ENCODE measurements at regions not wholly inside any gene's neighbourhood (a gene's known extent, or its start where the extent isn't known, plus 50 kb on each side); places are given as distances from the start of the nearest gene placed in this dataset.
"Not testable (repeated sequence)": the region's sequence is repeated elsewhere in the genome, so short reads cannot be mapped to it uniquely, and the experiment has no call there.

- no peak overlapping the region for H3K4me3 ChIP-seq
- DNase-seq = no peak
- 61 to 73% methylated on average over 4 of the region's 4 CpGs for WGBS, 2 donors
- H3K27me3 ChIP-seq = no peaks in the 10 kb centered on the region
- no peaks in the 10 kb centered on the region for H3K4me1 ChIP-seq
- intact Hi-C loops (cut with DNase I) = no loop called here
- no peaks in the 10 kb centered on the region for H3K36me3 ChIP-seq
- H3K9me3 ChIP-seq = no peaks in the 10 kb centered on the region
- no peak overlapping the region for H3K27ac ChIP-seq
- TF ChIP-seq, protein P1, sequence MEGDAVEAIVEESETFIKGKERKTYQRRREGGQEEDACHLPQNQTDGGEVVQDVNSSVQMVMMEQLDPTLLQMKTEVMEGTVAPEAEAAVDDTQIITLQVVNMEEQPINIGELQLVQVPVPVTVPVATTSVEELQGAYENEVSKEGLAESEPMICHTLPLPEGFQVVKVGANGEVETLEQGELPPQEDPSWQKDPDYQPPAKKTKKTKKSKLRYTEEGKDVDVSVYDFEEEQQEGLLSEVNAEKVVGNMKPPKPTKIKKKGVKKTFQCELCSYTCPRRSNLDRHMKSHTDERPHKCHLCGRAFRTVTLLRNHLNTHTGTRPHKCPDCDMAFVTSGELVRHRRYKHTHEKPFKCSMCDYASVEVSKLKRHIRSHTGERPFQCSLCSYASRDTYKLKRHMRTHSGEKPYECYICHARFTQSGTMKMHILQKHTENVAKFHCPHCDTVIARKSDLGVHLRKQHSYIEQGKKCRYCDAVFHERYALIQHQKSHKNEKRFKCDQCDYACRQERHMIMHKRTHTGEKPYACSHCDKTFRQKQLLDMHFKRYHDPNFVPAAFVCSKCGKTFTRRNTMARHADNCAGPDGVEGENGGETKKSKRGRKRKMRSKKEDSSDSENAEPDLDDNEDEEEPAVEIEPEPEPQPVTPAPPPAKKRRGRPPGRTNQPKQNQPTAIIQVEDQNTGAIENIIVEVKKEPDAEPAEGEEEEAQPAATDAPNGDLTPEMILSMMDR (IDR thresholded peaks at IDR 0.05) = no peak
- FAIRE-seq = no peak
- no peak for ATAC-seq
These were observed 131.4 kb downstream of the MED10 start for GRCh38 chr5:6246820-6247437.

- no peak for ATAC-seq
- Histone ChIP-seq H3K4me3 (no peak overlapping the region), H3K9me3 (peaks cover 0 to 3% (median 0%) of the 10 kb centered on the region in 4 donors), H3K27ac (no peak overlapping the region), H3K4me1 (no peaks in the 10 kb centered on the region), H3K27me3 (no peaks in the 10 kb centered on the region), H3K36me3 (no peaks in the 10 kb centered on the region)
- WGBS, 2 donors = 49 to 70% methylated on average over 2 of the region's 2 CpGs
- no peak for FAIRE-seq
- no peak for DNase-seq
- TF ChIP-seq, protein P1 (IDR thresholded peaks at IDR 0.05) = no peak
- intact Hi-C loops (cut with DNase I) = no loop called here
These were observed 134.0 kb downstream of the MED10 start for GRCh38 chr5:6244339-6244714.

DNA sequence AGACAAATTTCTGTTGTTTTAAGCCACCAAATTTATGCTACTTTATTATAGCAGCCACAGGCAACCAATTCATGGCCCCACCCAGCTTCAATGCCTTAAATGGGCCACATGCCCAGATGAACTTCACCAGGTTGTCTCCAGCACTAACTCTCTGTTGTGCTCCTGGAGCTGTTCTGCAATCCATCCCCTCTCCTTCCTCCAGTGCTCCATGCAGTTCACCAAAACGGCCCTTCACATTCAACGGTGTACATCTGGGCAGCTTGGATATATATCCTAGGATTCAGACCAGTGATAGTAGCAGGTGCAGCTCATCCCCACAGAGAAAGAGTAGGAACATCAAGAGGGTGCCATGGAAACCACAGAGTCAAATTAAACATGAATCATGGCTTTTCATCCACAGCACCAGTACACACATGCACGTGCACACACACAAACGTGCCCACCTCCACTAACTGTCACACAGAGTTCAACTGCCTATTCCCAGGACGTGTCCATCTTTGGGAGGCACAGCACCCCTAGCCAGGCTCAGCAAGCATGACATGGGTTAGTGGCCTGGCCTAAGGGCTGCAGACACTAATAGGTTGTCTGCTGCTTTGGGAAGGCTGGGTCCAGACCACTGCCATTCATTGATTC, 134.5 kb downstream of the MED10 start:
- peaks cover 0 to 3% (median 0%) of the 10 kb centered on the region in 4 donors for H3K9me3 ChIP-seq
- intact Hi-C loops (cut with DNase I) = no loop called here
- no peak for ATAC-seq
- TF ChIP-seq, protein P1 (IDR thresholded peaks at IDR 0.05) = no peak
- no peak for DNase-seq
- H3K4me3 ChIP-seq = no peak overlapping the region
- 51 to 62% methylated on average over 5 of the region's 5 CpGs for WGBS, 2 donors
- H3K27me3 ChIP-seq = no peaks in the 10 kb centered on the region
- no peaks in the 10 kb centered on the region for H3K4me1 ChIP-seq
- FAIRE-seq = no peak
- no peaks in the 10 kb centered on the region for H3K36me3 ChIP-seq
- no peak overlapping the region for H3K27ac ChIP-seq

DNA sequence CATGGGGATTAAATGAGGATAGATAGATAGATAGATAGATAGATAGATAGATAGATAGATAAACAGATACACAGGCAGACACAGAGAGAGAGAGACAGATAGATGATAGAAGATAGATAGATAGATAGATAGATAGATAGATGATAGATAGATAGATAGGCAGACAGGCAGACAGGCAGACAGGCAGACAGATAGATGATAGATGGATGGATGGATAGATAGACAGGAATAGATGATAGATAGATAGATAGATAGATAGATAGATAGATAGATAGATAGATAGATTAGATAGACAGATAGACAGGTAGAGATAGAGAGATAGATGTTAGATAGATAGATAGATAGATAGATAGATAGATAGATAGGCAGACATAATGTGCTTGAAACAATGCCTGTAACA, 137.3 kb downstream of the MED10 start:
- H3K4me1 ChIP-seq; intact Hi-C loops (cut with DNase I); H3K4me3 ChIP-seq; H3K27me3 ChIP-seq; ATAC-seq; H3K27ac ChIP-seq; H3K36me3 ChIP-seq; H3K9me3 ChIP-seq; FAIRE-seq; DNase-seq: not testable (repeated sequence)

GRCh38 chr5:6236858-6237481, 141.4 kb downstream of the MED10 start:
- no peak overlapping the region for H3K4me3 ChIP-seq
- 71 to 77% methylated on average over 8 of the region's 8 CpGs for WGBS, 2 donors
- FAIRE-seq = no peak
- intact Hi-C loops (cut with DNase I) = no loop called here
- peaks cover 0 to 3% (median 0%) of the 10 kb centered on the region in 4 donors for H3K9me3 ChIP-seq
- no peaks in the 10 kb centered on the region for H3K27me3 ChIP-seq
- no peaks in the 10 kb centered on the region for H3K4me1 ChIP-seq
- no peak for DNase-seq
- no peak overlapping the region for H3K27ac ChIP-seq
- no peaks in the 10 kb centered on the region for H3K36me3 ChIP-seq
- no peak for ATAC-seq
- TF ChIP-seq, protein P1 (IDR thresholded peaks at IDR 0.05) = no peak
